ENCODE measurements at regions not wholly inside any gene's neighbourhood (a gene's known extent, or its start where the extent isn't known, plus 50 kb on each side); places are given as distances from the start of the nearest gene placed in this dataset.

- TF ChIP-seq CHD7 (IDR thresholded peaks at IDR 0.05; ENCODE audit: insufficient replicate concordance, low read length) = no peak
- no peak for TF ChIP-seq MAFK (IDR thresholded peaks at IDR 0.05; ENCODE audit: low read depth, low read length)
- TF ChIP-seq RXRA (IDR thresholded peaks at IDR 0.05; ENCODE audit: insufficient read depth, low read depth, low read length) = no peak
- TF ChIP-seq KDM1A (IDR thresholded peaks at IDR 0.05; ENCODE audit: borderline replicate concordance, low read length) = no peak
- no peak for TF ChIP-seq SP2 (IDR thresholded peaks at IDR 0.05; ENCODE audit: low read length)
- TF ChIP-seq CBX8 (IDR thresholded peaks at IDR 0.05; ENCODE audit: borderline replicate concordance, low read depth, low read length) = no peak
Measured at GRCh38 chr16:51072591-51072990, 78.5 kb downstream of the SALL1 start (continued).
